ENCODE measurements at regions not wholly inside any gene's neighbourhood (a gene's known extent, or its start where the extent isn't known, plus 50 kb on each side); places are given as distances from the start of the nearest gene placed in this dataset.

DNA sequence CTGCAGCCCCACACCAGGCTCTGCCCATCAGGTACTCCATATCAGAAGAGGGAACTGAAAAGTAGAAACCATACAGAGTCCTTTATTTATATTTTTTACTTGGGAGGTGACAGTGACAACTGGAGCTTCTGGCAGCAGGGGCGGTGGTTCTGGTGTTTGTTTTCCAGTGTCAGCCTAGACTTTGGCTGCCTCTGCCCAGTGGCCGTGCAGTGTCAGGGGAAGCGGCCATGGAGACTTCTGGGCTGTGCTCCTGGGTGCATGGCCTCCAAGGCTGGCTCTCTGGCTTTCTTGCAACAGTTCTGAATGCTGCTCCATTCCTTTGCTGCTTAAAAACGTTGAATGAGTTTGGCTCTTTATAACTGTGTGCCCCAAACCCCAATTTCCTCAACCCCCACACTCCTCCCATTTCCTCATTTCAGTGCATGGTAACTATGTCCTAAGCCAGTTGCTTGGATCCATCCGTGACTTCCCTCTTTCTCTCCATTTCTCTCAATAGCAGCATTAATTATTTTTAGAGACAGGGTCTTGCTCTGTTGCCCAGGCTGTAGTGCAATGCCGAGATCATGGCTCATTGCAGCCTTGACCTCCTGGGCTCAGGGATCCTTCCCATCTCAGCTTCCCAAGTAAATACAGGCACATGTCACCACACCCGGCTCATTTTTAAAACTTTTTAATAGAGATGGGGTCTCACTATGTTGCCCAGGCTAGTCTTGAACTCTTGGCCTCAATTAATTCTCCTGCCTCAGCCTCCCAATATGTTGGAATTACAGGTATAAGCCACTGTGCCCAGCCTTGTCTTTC, 141.1 kb upstream of the SGK1 start:
- Histone ChIP-seq H3K27me3 (no peaks in the 10 kb centered on the region), H3K36me3 (no peaks in the 10 kb centered on the region), H3K4me3 (no peak overlapping the region), H3K4me1 (no peaks in the 10 kb centered on the region), H3K27ac (no peak overlapping the region), H3K9me3 (no peaks in the 10 kb centered on the region)
- TF ChIP-seq POLR2A (IDR thresholded peaks at IDR 0.05), result no peak
- no peak for TF ChIP-seq CTCF (IDR thresholded peaks at IDR 0.05)
- DNase-seq, result no peak
- intact Hi-C loops (cut with DNase I; ENCODE audit: low total_unique reads), result no loop called here

DNA sequence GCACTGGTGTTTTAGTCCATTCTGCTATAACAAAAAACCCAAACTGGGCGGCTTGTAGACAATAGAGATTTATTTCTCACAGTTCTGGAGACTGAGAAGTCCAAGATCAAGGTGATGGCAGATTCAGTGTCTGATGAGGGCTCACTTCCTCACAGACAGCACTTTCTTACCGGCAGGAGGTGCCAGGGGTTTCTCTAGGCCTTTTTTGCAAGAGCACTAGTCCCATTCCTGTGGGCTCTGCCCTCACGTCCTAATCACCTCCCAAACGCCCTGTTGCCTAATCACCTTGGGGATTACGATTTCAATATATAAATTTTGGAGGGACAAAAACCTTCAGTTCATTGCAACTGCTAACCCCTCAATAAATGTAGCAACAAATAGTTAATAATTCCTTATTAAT, 140.0 kb upstream of the SGK1 start:
- no peak for DNase-seq
- no peaks in the 10 kb centered on the region for H3K36me3 ChIP-seq
- intact Hi-C loops (cut with DNase I; ENCODE audit: low total_unique reads), result no loop called here
- TF ChIP-seq POLR2A (IDR thresholded peaks at IDR 0.05), result no peak
- no peak for TF ChIP-seq CTCF (IDR thresholded peaks at IDR 0.05)
- H3K27ac ChIP-seq, result no peak overlapping the region
- no peaks in the 10 kb centered on the region for H3K4me1 ChIP-seq
- no peaks in the 10 kb centered on the region for H3K27me3 ChIP-seq
- H3K9me3 ChIP-seq, result no peaks in the 10 kb centered on the region
- H3K4me3 ChIP-seq, result no peak overlapping the region

DNA sequence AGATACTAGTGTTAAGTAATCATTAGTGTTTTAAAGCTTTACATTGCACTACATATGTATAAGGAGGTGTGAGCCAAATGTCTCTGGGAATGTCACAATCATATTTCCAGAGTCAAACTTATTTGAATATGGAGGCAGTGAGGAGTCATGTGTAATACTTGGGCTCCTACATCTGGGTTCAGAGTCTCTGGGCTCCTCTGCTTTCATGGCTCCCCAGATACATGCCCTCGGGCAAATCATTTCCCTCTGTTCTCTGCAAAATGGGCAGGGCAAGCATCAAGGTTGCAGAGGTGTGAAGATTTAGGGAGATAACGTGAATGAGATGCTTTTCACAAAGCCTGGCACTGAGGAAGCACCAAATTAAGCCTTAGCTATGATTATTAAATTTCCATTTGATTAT, 138.3 kb upstream of the SGK1 start:
- no peak for TF ChIP-seq CTCF (IDR thresholded peaks at IDR 0.05)
- no peak for TF ChIP-seq POLR2A (IDR thresholded peaks at IDR 0.05)
- no peak for DNase-seq
- Histone ChIP-seq H3K27me3 (no peaks in the 10 kb centered on the region), H3K27ac (no peak overlapping the region), H3K4me3 (no peak overlapping the region), H3K4me1 (no peaks in the 10 kb centered on the region), H3K9me3 (no peaks in the 10 kb centered on the region), H3K36me3 (no peaks in the 10 kb centered on the region)
- intact Hi-C loops (cut with DNase I; ENCODE audit: low total_unique reads), result no loop called here

- no peak for TF ChIP-seq CTCF (IDR thresholded peaks at IDR 0.05)
- no peak for TF ChIP-seq POLR2A (IDR thresholded peaks at IDR 0.05)
- Histone ChIP-seq H3K4me3 (no peak overlapping the region), H3K27me3 (no peaks in the 10 kb centered on the region), H3K9me3 (no peaks in the 10 kb centered on the region), H3K4me1 (no peaks in the 10 kb centered on the region), H3K36me3 (no peaks in the 10 kb centered on the region), H3K27ac (no peak overlapping the region)
- intact Hi-C loops (cut with DNase I; ENCODE audit: low total_unique reads), result no loop called here
- no peak for DNase-seq
Observed at GRCh38 chr6:134455319-134455718, 137.4 kb upstream of the SGK1 start.

DNA sequence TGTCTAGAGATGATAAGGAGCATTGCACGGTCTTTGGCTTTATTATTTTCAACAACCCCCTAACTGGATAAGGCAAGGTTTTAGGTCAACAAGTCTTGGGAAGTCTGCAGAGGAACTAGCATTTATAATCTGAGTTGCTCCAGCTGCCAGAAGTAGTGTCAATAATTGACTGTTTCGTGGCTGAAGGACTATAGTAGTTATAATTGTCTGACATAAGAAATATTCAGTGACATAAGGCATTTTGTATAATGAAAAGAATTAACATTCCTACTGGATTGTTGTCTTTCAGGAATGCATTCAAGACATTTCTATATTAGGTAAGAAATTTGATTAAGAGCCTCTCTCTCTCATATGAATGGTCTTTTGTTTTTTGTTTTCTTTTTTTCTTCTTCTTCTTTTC, 136.9 kb upstream of the SGK1 start:
- Histone ChIP-seq H3K4me1 (no peaks in the 10 kb centered on the region), H3K27ac (no peak overlapping the region)
- intact Hi-C loops (cut with DNase I; ENCODE audit: low total_unique reads), result no loop called here

More for the DNA sequence above, 136.9 kb upstream of the SGK1 start:
- H3K27me3 ChIP-seq, result no peaks in the 10 kb centered on the region
- TF ChIP-seq POLR2A (IDR thresholded peaks at IDR 0.05), result no peak
- TF ChIP-seq CTCF (IDR thresholded peaks at IDR 0.05), result no peak
- no peak for DNase-seq
- no peaks in the 10 kb centered on the region for H3K9me3 ChIP-seq
- no peaks in the 10 kb centered on the region for H3K36me3 ChIP-seq
- no peak overlapping the region for H3K4me3 ChIP-seq

Measured in uterus (tissue), 3 donors.